ENCODE measurements at regions not wholly inside any gene's neighbourhood (a gene's known extent, or its start where the extent isn't known, plus 50 kb on each side); places are given as distances from the start of the nearest gene placed in this dataset.

- no peak for DNase-seq (ENCODE audit: low read depth)
Measured at GRCh38 chr13:85537601-85538000, 261.6 kb downstream of the SLITRK6 start.

GRCh38 chr13:85536706-85537105 is 262.5 kb downstream of the SLITRK6 start:
- no peak for DNase-seq (ENCODE audit: low read depth)

GRCh38 chr13:85535316-85536084 is 263.7 kb downstream of the SLITRK6 start:
- DNase-seq (ENCODE audit: low read depth): no peak

- no peak for DNase-seq (ENCODE audit: low read depth)
Measured at GRCh38 chr13:85533911-85534310, 265.3 kb downstream of the SLITRK6 start.

GRCh38 chr13:85529218-85529594 is 270.0 kb downstream of the SLITRK6 start:
- DNase-seq (ENCODE audit: low read depth): no peak

GRCh38 chr13:85528491-85529217 is 270.6 kb downstream of the SLITRK6 start:
- no peak for DNase-seq (ENCODE audit: low read depth)

- no peak for DNase-seq (ENCODE audit: low read depth)
Measured at GRCh38 chr13:85527316-85527715, 271.9 kb downstream of the SLITRK6 start.

GRCh38 chr13:85525411-85525810 is 273.8 kb downstream of the SLITRK6 start:
- no peak for DNase-seq (ENCODE audit: low read depth)

GRCh38 chr13:85521657-85522056 is 277.6 kb downstream of the SLITRK6 start:
- DNase-seq (ENCODE audit: low read depth): no peak

GRCh38 chr13:85520445-85520844 is 278.8 kb downstream of the SLITRK6 start:
- DNase-seq (ENCODE audit: low read depth): no peak

- DNase-seq (ENCODE audit: low read depth): no peak
Measured at GRCh38 chr13:85519363-85519762, 279.9 kb downstream of the SLITRK6 start.

GRCh38 chr13:85512421-85512820 is 286.8 kb downstream of the SLITRK6 start:
- DNase-seq (ENCODE audit: low read depth): no peak

- no peak for DNase-seq (ENCODE audit: low read depth)
Measured at GRCh38 chr13:85509512-85509911, 289.7 kb downstream of the SLITRK6 start.

GRCh38 chr13:85508683-85509329 is 290.4 kb downstream of the SLITRK6 start:
- DNase-seq (ENCODE audit: low read depth): no peak

GRCh38 chr13:85503797-85504196 is 295.4 kb downstream of the SLITRK6 start:
- DNase-seq (ENCODE audit: low read depth): no peak

GRCh38 chr13:85501616-85502015 is 297.6 kb downstream of the SLITRK6 start:
- no peak for DNase-seq (ENCODE audit: low read depth)

- DNase-seq (ENCODE audit: low read depth): no peak
Measured at GRCh38 chr13:85500696-85501256, 298.4 kb downstream of the SLITRK6 start.

GRCh38 chr13:85498774-85499173 is 300.4 kb downstream of the SLITRK6 start:
- no peak for DNase-seq (ENCODE audit: low read depth)

GRCh38 chr13:85497652-85498051 is 301.6 kb downstream of the SLITRK6 start:
- no peak for DNase-seq (ENCODE audit: low read depth)

- no peak for DNase-seq (ENCODE audit: low read depth)
Measured at GRCh38 chr13:85492283-85492682, 306.9 kb downstream of the SLITRK6 start.

- DNase-seq (ENCODE audit: low read depth): no peak
Measured at GRCh38 chr13:85486663-85487062, 312.6 kb downstream of the SLITRK6 start.

GRCh38 chr13:85473144-85473543 is 326.1 kb downstream of the SLITRK6 start:
- DNase-seq (ENCODE audit: low read depth): no peak

- no peak for DNase-seq (ENCODE audit: low read depth)
Measured at GRCh38 chr13:85469320-85469719, 329.9 kb downstream of the SLITRK6 start.
